Choroid plexus epithelial cell (primary cell): ENCODE measurements at regions not wholly inside any gene's neighbourhood (a gene's known extent, or its start where the extent isn't known, plus 50 kb on each side); places are given as distances from the start of the nearest gene placed in this dataset.

Source experiments
- DNase-seq: peaks from one replicate; pipeline ENCODE4 v3.0.0-alpha.2; 2010; ENCODE audit warnings: low read depth
- H3K4me3 ChIP-seq: 2 replicates; pipeline ENCODE4 v1.5.1; 2011; ENCODE audit warnings: low read depth, mild to moderate bottlenecking, control low read depth, low read length, moderate library complexity
- CTCF ChIP-seq: conservative IDR thresholded peaks from 2 replicates; pipeline ENCODE4 v1.5.1; 2011; ENCODE audit warnings: low read depth, mild to moderate bottlenecking, control low read depth, inconsistent platforms, low read length, moderate library complexity

- no peak for DNase-seq
- H3K4me3 ChIP-seq, result no peak overlapping the region
- TF ChIP-seq CTCF, result no peak
Measured at GRCh38 chr2:226317970-226318369, 481.6 kb downstream of the IRS1 start.

- TF ChIP-seq CTCF, result no peak
- no peak overlapping the region for H3K4me3 ChIP-seq
- no peak for DNase-seq
Measured at GRCh38 chr2:226313060-226313459, 486.6 kb downstream of the IRS1 start.

GRCh38 chr2:226312155-226312554 lies 487.5 kb downstream of the IRS1 start:
- no peak for TF ChIP-seq CTCF
- DNase-seq, result peak; percentile 16
- H3K4me3 ChIP-seq, result no peak overlapping the region

- no peak overlapping the region for H3K4me3 ChIP-seq
- DNase-seq, result peak; percentile 69
- TF ChIP-seq CTCF, result no peak
Measured at GRCh38 chr2:226310146-226310545, 489.5 kb downstream of the IRS1 start.

GRCh38 chr2:226308986-226309385 lies 490.6 kb downstream of the IRS1 start:
- no peak overlapping the region for H3K4me3 ChIP-seq
- peak; percentile 79 for DNase-seq
- no peak for TF ChIP-seq CTCF

- TF ChIP-seq CTCF, result no peak
- DNase-seq, result no peak
- no peak overlapping the region for H3K4me3 ChIP-seq
Measured at GRCh38 chr2:226308323-226308680, 491.3 kb downstream of the IRS1 start.

- no peak overlapping the region for H3K4me3 ChIP-seq
Measured at GRCh38 chr2:226307487-226308322, 491.9 kb downstream of the IRS1 start.

More at GRCh38 chr2:226307487-226308322, 491.9 kb downstream of the IRS1 start:
- no peak for DNase-seq
- TF ChIP-seq CTCF, result no peak
